H1 (cell line): ENCODE measurements at regions not wholly inside any gene's neighbourhood (a gene's known extent, or its start where the extent isn't known, plus 50 kb on each side); places are given as distances from the start of the nearest gene placed in this dataset.
"Not testable (repeated sequence)": the region's sequence is repeated elsewhere in the genome, so short reads cannot be mapped to it uniquely, and the experiment has no call there.

Experiments
- CTCF ChIA-PET: fragments of 300-600 bp; sonication (Branson Sonifier 250); formaldehyde crosslinking; loops from one replicate; lab custom pipeline; 2021; ENCODE audit not compliant: partially characterized antibody; lab: Charles Lee
- POLR2A ChIA-PET: fragments of 300-600 bp; sonication (Branson Sonifier 250); formaldehyde crosslinking; loops from one replicate; lab custom pipeline; 2021; ENCODE audit warnings: inconsistent platforms; ENCODE audit not compliant: partially characterized antibody; lab: Charles Lee
- DNase-seq, 2 experiments: peaks; one replicate each; pipeline versions ENCODE4 v3.0.0 to v3.0.0-alpha.2; 2010 to 2022; ENCODE audit warnings: low spot score in 2 of 2, low read depth in 1 of 2, mixed read lengths in 1 of 2
- FAIRE-seq: peaks from 2 replicates; lab custom pipeline; 2011; peaks lifted over from hg19 to GRCh38; lab: Jason Lieb, UNC
- H2AFZ ChIP-seq: 2 replicates; pipeline ENCODE4 v1.8.1; 2012; ENCODE audit warnings: low read length, inconsistent platforms
- H2AK5ac ChIP-seq: 2 replicates; pipeline ENCODE4 v1.6.1; 2013; ENCODE audit warnings: low read depth, low read length
- H2BK120ac ChIP-seq: replicated peaks from 2 replicates; pipeline ENCODE3; 2013; ENCODE audit warnings: low read depth, low read length, inconsistent platforms
- H2BK12ac ChIP-seq: 2 replicates; pipeline ENCODE4 v1.6.1; 2013; ENCODE audit warnings: low read depth, low read length
- H2BK15ac ChIP-seq: 2 replicates; pipeline ENCODE4 v1.6.1; 2013; ENCODE audit warnings: low read length
- H2BK20ac ChIP-seq: 2 replicates; pipeline ENCODE4 v1.6.1; 2013; ENCODE audit warnings: low read length
- H2BK5ac ChIP-seq: 2 replicates; pipeline ENCODE4 v1.6.1; 2013; ENCODE audit warnings: low read depth, low read length
- H3K14ac ChIP-seq: 2 replicates; pipeline ENCODE4 v1.6.1; 2013; ENCODE audit warnings: inconsistent platforms; ENCODE audit not compliant: insufficient read length
- H3K18ac ChIP-seq: 2 replicates; pipeline ENCODE4 v1.6.1; 2013; ENCODE audit warnings: low read length; ENCODE audit errors: extremely low read depth
- H3K23ac ChIP-seq: 2 replicates; pipeline ENCODE4 v1.6.1; 2013; ENCODE audit warnings: inconsistent platforms; ENCODE audit not compliant: insufficient read length
- H3K23me2 ChIP-seq: 2 replicates; pipeline ENCODE4 v1.6.1; 2013; ENCODE audit warnings: low read depth, low read length
- H3K27ac ChIP-seq: 2 replicates; pipeline ENCODE4 v1.6.1; 2011; ENCODE audit warnings: low read depth, low read length, inconsistent platforms
- H3K27me3 ChIP-seq, 4 experiments: replicated peaks in 1 of 4; 1 replicate in 1 of 4; 2 replicates in 3 of 4; pipeline versions ENCODE4 v1.6.1 to v1.8.1; 2011 to 2013; ENCODE audit warnings: low read length in 3 of 4, mild to moderate bottlenecking in 3 of 4, inconsistent platforms in 2 of 4, mixed read lengths in 2 of 4, moderate library complexity in 1 of 4; ENCODE audit not compliant: control insufficient read depth in 3 of 4, insufficient read depth in 3 of 4; ENCODE audit errors: extremely low read depth in 1 of 4
- H3K36me3 ChIP-seq, 4 experiments: 2 replicates each; pipeline versions ENCODE4 v1.6.1 to v1.8.1; 2011 to 2013; ENCODE audit warnings: mild to moderate bottlenecking in 4 of 4, low read length in 3 of 4, moderate library complexity in 2 of 4, control low read depth in 1 of 4, inconsistent platforms in 1 of 4; ENCODE audit not compliant: insufficient read depth in 4 of 4, control insufficient read depth in 2 of 4
- H3K4ac ChIP-seq: replicated peaks from 2 replicates; pipeline ENCODE3; 2013; ENCODE audit warnings: low read length, low read depth, mixed read lengths, inconsistent platforms; ENCODE audit not compliant: insufficient read length
- H3K4me1 ChIP-seq, 4 experiments: replicated peaks in 1 of 4; 1 replicate in 1 of 4; 2 replicates in 3 of 4; pipeline versions ENCODE4 v1.6.1 to v1.8.1; 2011 to 2013; ENCODE audit warnings: low read length in 3 of 4, inconsistent platforms in 2 of 4, mixed read lengths in 1 of 4; ENCODE audit not compliant: insufficient read depth in 4 of 4, control insufficient read depth in 3 of 4
- H3K4me2 ChIP-seq, 2 experiments: 2 replicates each; pipeline versions ENCODE4 v1.6.1 to v1.8.1; 2011 to 2013; ENCODE audit warnings: low read depth in 2 of 2, low read length in 2 of 2, control low read depth in 1 of 2, inconsistent platforms in 1 of 2, mild to moderate bottlenecking in 1 of 2; ENCODE audit not compliant: insufficient read depth in 1 of 2
- H3K4me3 ChIP-seq, 4 experiments: fragments of 200-600, 300-600 bp in 1 of 4; sonication (generic), shearing (Covaris generic), sonication (Bioruptor Twin) in 1 of 4; 2 replicates each; pipeline versions ENCODE4 v1.5.1 to v1.8.1; 2011 to 2016; ENCODE audit warnings: low read length in 4 of 4, low read depth in 3 of 4, control low read depth in 2 of 4, inconsistent platforms in 2 of 4, mild to moderate bottlenecking in 2 of 4, mixed read lengths in 1 of 4, moderate library complexity in 1 of 4; ENCODE audit not compliant: insufficient read depth in 2 of 4; ENCODE audit errors: extremely low read depth in 1 of 4
- H3K56ac ChIP-seq: replicated peaks from 2 replicates; pipeline ENCODE3; 2013; ENCODE audit warnings: low read depth, mild to moderate bottlenecking, mixed read lengths, low read length, inconsistent platforms; ENCODE audit not compliant: insufficient read length
- H3K79me1 ChIP-seq: 2 replicates; pipeline ENCODE4 v1.6.1; 2013; ENCODE audit warnings: low read depth, low read length, control low read depth
- H3K79me2 ChIP-seq, 2 experiments: 2 replicates each; pipeline versions ENCODE4 v1.6.1 to v1.8.1; 2012 to 2013; ENCODE audit warnings: low read length in 2 of 2, mild to moderate bottlenecking in 2 of 2, inconsistent platforms in 1 of 2; ENCODE audit not compliant: insufficient read depth in 2 of 2, control insufficient read depth in 1 of 2
- H3K9ac ChIP-seq, 4 experiments: replicated peaks in 1 of 4; 1 replicate in 1 of 4; 2 replicates in 3 of 4; pipeline versions ENCODE4 v1.6.1 to v1.8.1; 2011 to 2013; ENCODE audit warnings: low read depth in 3 of 4, low read length in 3 of 4, control low read depth in 2 of 4, mild to moderate bottlenecking in 2 of 4, moderate library complexity in 2 of 4, inconsistent platforms in 1 of 4; ENCODE audit errors: extremely low read depth in 1 of 4
- H3K9me3 ChIP-seq, 2 experiments: 2 replicates each; pipeline versions ENCODE4 v1.6.1 to v1.8.1; 2012 to 2013; ENCODE audit warnings: mild to moderate bottlenecking in 2 of 2, moderate library complexity in 2 of 2, control low read depth in 1 of 2, inconsistent platforms in 1 of 2, low read depth in 1 of 2, low read length in 1 of 2, mixed read lengths in 1 of 2; ENCODE audit not compliant: insufficient read depth in 2 of 2
- H4K20me1 ChIP-seq, 2 experiments: replicated peaks in 1 of 2; 2 replicates each; pipeline versions ENCODE3 to v1.8.1; 2011 to 2013; ENCODE audit warnings: inconsistent platforms in 2 of 2, low read length in 2 of 2, mild to moderate bottlenecking in 1 of 2; ENCODE audit not compliant: insufficient read depth in 2 of 2, control insufficient read depth in 1 of 2
- H4K5ac ChIP-seq: 2 replicates; pipeline ENCODE4 v1.6.1; 2013; ENCODE audit warnings: low read length, low read depth, mixed read lengths, inconsistent platforms; ENCODE audit not compliant: insufficient read length
- H4K8ac ChIP-seq: 2 replicates; pipeline ENCODE4 v1.8.0; 2013; ENCODE audit warnings: mild to moderate bottlenecking, moderate library complexity, low read length, inconsistent platforms; ENCODE audit not compliant: insufficient read depth; ENCODE audit errors: extremely low read depth
- H4K91ac ChIP-seq: replicated peaks from 2 replicates; pipeline ENCODE3; 2013; ENCODE audit warnings: low read length, mixed read lengths, inconsistent platforms; ENCODE audit not compliant: insufficient read length
- WGBS, 2 experiments: shearing (Covaris generic) in 1 of 2; methylation state at CpG; one replicate each; pipeline versions ENCODE4 v1.1.6 to v1.1.7; 2013 to 2015; ENCODE audit warnings: low lambda C conversion rate in 2 of 2, mixed read lengths in 2 of 2, inconsistent platforms in 1 of 2, low coverage in 1 of 2, missing lambda C conversion rate in 1 of 2; ENCODE audit not compliant: insufficient replicate concordance in 2 of 2, insufficient coverage in 1 of 2, insufficient read length in 1 of 2; ENCODE audit errors: extremely low coverage in 1 of 2, missing lambda C conversion rate in 1 of 2; 5-methylcytosine and 5-hydroxymethylcytosine counted together

DNA sequence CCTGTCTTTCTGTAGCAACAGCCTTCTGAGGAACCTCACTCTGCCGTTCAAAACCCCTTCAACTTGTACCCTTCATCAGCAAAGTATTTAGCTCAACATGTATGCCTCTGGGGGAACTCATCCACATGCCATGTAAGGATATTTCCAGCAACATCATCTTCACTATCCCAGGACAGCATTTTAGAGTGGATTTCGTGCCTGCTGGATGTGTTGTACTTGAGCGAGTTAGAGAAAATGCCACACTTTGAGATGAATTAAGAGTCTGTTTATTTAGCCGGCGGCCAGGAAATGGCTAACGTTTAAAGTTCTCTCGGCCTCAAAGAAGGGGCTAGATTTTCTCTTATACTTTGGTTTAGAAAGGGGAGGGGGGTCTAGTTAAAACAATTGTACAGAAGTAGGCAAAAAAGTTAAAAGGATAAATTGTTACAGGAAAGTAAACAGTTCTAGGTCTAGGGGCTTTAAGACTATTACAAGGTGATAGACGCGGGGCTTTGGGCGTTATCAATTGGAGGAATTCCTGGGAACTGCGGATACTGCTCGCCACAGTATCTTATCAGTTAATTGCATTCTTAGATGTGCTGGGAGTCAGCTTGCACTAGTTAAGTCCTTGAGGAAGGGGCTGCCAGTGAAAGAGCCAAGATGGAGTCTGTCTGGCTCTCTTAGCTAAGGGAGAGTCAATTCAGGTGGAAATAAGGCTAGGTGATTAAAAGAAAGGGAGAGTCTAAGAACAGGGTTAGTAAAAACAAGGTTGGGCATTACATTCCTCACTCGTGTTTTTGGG lies 95.0 kb downstream of the ALG1L2 start:
- H2BK5ac ChIP-seq, H2BK120ac ChIP-seq, H3K4ac ChIP-seq, H3K9ac ChIP-seq, H3K79me1 ChIP-seq, H2AK5ac ChIP-seq, DNase-seq, H3K27ac ChIP-seq, H2BK20ac ChIP-seq, H2BK15ac ChIP-seq, H2BK12ac ChIP-seq, H4K20me1 ChIP-seq, H4K8ac ChIP-seq, FAIRE-seq, H3K27me3 ChIP-seq, H3K18ac ChIP-seq, H3K79me2 ChIP-seq, H3K4me3 ChIP-seq, H3K56ac ChIP-seq, POLR2A ChIA-PET, H4K91ac ChIP-seq, H3K23me2 ChIP-seq, CTCF ChIA-PET, H2AFZ ChIP-seq, H3K4me1 ChIP-seq, H3K36me3 ChIP-seq, H4K5ac ChIP-seq, H3K23ac ChIP-seq, H3K9me3 ChIP-seq, H3K4me2 ChIP-seq, H3K14ac ChIP-seq: not testable (repeated sequence)
- WGBS, 2 experiments, result 89% methylated on average over 13 of the region's 13 CpGs; no CpG with 5 or more reads in 1 of the 2 experiments

DNA sequence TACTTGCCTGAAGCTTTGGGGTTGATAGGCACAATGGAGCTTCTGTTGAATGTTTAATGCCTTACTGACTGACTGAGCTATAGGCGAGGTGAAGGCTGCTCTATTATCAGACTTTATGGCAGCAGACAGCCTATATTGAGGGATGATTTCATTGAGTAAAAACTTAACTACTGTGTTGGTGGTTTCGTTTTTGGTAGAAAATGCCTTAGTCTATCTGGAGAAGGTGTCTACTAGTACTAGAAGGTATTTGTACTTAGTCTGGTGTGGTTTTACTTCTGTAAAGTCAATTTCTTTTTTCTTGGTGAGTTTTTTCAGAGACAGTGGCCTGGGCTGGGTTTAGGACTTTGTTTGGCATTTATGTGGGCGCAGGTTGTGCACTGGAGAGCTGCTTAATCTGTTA lies 97.2 kb downstream of the ALG1L2 start:
- H3K18ac ChIP-seq, H3K23ac ChIP-seq, H2BK12ac ChIP-seq, H3K14ac ChIP-seq, H3K4me1 ChIP-seq, H4K8ac ChIP-seq, H4K20me1 ChIP-seq, DNase-seq, H4K5ac ChIP-seq, H3K79me1 ChIP-seq, H2BK20ac ChIP-seq, POLR2A ChIA-PET, H3K79me2 ChIP-seq, H3K4me3 ChIP-seq, H2BK5ac ChIP-seq, H3K36me3 ChIP-seq, H2AFZ ChIP-seq, H3K27ac ChIP-seq, H2BK15ac ChIP-seq, H2AK5ac ChIP-seq, H3K4ac ChIP-seq, H3K9ac ChIP-seq, H3K9me3 ChIP-seq, H2BK120ac ChIP-seq, H3K27me3 ChIP-seq, FAIRE-seq, H3K23me2 ChIP-seq, H4K91ac ChIP-seq, H3K56ac ChIP-seq, H3K4me2 ChIP-seq: not testable (repeated sequence)
- CTCF ChIA-PET, result interaction anchor here (0.8 to 1.9 kb wide), 2 partner anchors 34 to 44 kb away, joined by 3 to 4 read pairs; no protein-coding TSS in a partner anchor
- 73% methylated on average over 3 of the region's 3 CpGs; no CpG with 5 or more reads in 1 of the 2 experiments for WGBS, 2 experiments
